GM23338 (cell line): ENCODE measurements at regions not wholly inside any gene's neighbourhood (a gene's known extent, or its start where the extent isn't known, plus 50 kb on each side); places are given as distances from the start of the nearest gene placed in this dataset.

ENCODE experiments used
- CREB1 ChIP-seq: fragments of 250-450 bp; sonication (Bioruptor Pico); IDR thresholded peaks from 2 replicates; pipeline ENCODE4 v1.5.0; 2020; ENCODE audit warnings: low read depth, mild to moderate bottlenecking, moderate library complexity
- CTCF ChIP-seq, 2 experiments: fragments of 200-600 bp in 1 of 2; sonication (generic) in 1 of 2; conservative IDR thresholded peaks; 2 replicates each; pipeline versions ENCODE4 v1.5.1 to v1.6.1; 2016 to 2017; ENCODE audit warnings: antibody characterized with exemption in 2 of 2, low read depth in 2 of 2, mild to moderate bottlenecking in 2 of 2, moderate library complexity in 1 of 2
- ETS1 ChIP-seq: IDR thresholded peaks from 2 replicates; pipeline ENCODE4 v1.6.1; 2016; ENCODE audit warnings: antibody characterized with exemption
- EZH2 ChIP-seq: fragments of 200-600 bp; sonication (generic); IDR thresholded peaks from one replicate; pipeline ENCODE4 v1.8.0; 2017; ENCODE audit warnings: antibody characterized with exemption, mild to moderate bottlenecking, low read depth; ENCODE audit not compliant: unreplicated experiment
- EZH2phosphoT487 ChIP-seq: fragments of 200-600 bp; sonication (generic); IDR thresholded peaks from one replicate; pipeline ENCODE4 v1.8.1; 2018; ENCODE audit warnings: antibody characterized with exemption; ENCODE audit not compliant: unreplicated experiment
- JUNB ChIP-seq: IDR thresholded peaks from one replicate; pipeline ENCODE4 v1.6.1; 2016; ENCODE audit warnings: antibody characterized with exemption; ENCODE audit not compliant: unreplicated experiment
- NANOG ChIP-seq: IDR thresholded peaks from 2 replicates; pipeline ENCODE4 v1.6.1; 2016; ENCODE audit warnings: antibody characterized with exemption, borderline replicate concordance
- POLR2AphosphoS5 ChIP-seq: IDR thresholded peaks from 2 replicates; pipeline ENCODE4 v1.6.1; 2016; ENCODE audit warnings: antibody characterized with exemption, low read depth
- REST ChIP-seq: IDR thresholded peaks from one replicate; pipeline ENCODE4 v1.6.1; 2018; ENCODE audit warnings: antibody characterized with exemption; ENCODE audit not compliant: unreplicated experiment
- STAT1 ChIP-seq: IDR thresholded peaks from one replicate; pipeline ENCODE4 v1.6.1; 2016; ENCODE audit warnings: antibody characterized with exemption; ENCODE audit not compliant: unreplicated experiment
- ZNF114 ChIP-seq: fragments of 250-450 bp; sonication (Bioruptor Pico); IDR thresholded peaks from 2 replicates; pipeline ENCODE4 v1.5.0; 2020; ENCODE audit warnings: mild to moderate bottlenecking, moderate library complexity
- ZNF331 ChIP-seq: fragments of 250-450 bp; sonication (Bioruptor Pico); IDR thresholded peaks from 2 replicates; pipeline ENCODE4 v1.5.0; 2020; ENCODE audit warnings: low read depth, mild to moderate bottlenecking, moderate library complexity
- ZNF462 ChIP-seq: fragments of 250-450 bp; sonication (Bioruptor Pico); IDR thresholded peaks from 2 replicates; pipeline ENCODE4 v1.5.0; 2020; ENCODE audit warnings: mild to moderate bottlenecking, moderate library complexity

- TF ChIP-seq CTCF (conservative IDR thresholded peaks at IDR 0.05; ENCODE audit: low read depth in 2 of 2) (peak; percentile 29 to 54), NANOG (no peak), EZH2 (no peak), EZH2phosphoT487 (no peak), REST (no peak), CREB1 (no peak), POLR2AphosphoS5 (no peak), JUNB (no peak), ETS1 (no peak), STAT1 (no peak), ZNF331 (CRISPR knock-in tag) (no peak), ZNF114 (no peak), ZNF462 (CRISPR knock-in tag) (no peak)
Measured at GRCh38 chr5:103648086-103648485, 85.5 kb upstream of the NUDT12 start.
